Hepatocyte (in vitro differentiated cells): ENCODE measurements at regions not wholly inside any gene's neighbourhood (a gene's known extent, or its start where the extent isn't known, plus 50 kb on each side); places are given as distances from the start of the nearest gene placed in this dataset.

Source experiments
- CTCF ChIP-seq: fragments of 200-600 bp; sonication (generic); IDR thresholded peaks from 2 replicates; pipeline ENCODE4 v1.5.1; 2016; ENCODE audit warnings: antibody characterized with exemption, mild to moderate bottlenecking; ENCODE audit not compliant: poor library complexity
- EZH2 ChIP-seq: fragments of 200-600 bp; sonication (generic); IDR thresholded peaks from 2 replicates; pipeline ENCODE4 v1.6.1; 2016; ENCODE audit warnings: antibody characterized with exemption, mild to moderate bottlenecking, borderline replicate concordance

- TF ChIP-seq CTCF (no peak), EZH2 (no peak)
Observed at GRCh38 chr1:177426497-177426896, 255.7 kb downstream of the BRINP2 start.
